NCI-H345 treated with DMSO at 0.1 percent for 48 hours (cell line): ENCODE measurements at regions not wholly inside any gene's neighbourhood (a gene's known extent, or its start where the extent isn't known, plus 50 kb on each side); places are given as distances from the start of the nearest gene placed in this dataset.

Experiments
- DNase-seq: peaks from one replicate; lab custom pipeline; 2025; ENCODE audit not compliant: unreplicated experiment; lab: John Stamatoyannopoulos, UW

- no peak for DNase-seq
Observed at GRCh38 chr12:125355614-125356013, 290.4 kb downstream of the AACS start.

GRCh38 chr12:125356111-125356510, 290.9 kb downstream of the AACS start:
- DNase-seq, result no peak

- DNase-seq, result no peak
Observed at GRCh38 chr12:125357561-125357960, 292.3 kb downstream of the AACS start.

GRCh38 chr12:125360540-125360939, 295.3 kb downstream of the AACS start:
- DNase-seq, result no peak

GRCh38 chr12:125371033-125371432, 305.8 kb downstream of the AACS start:
- no peak for DNase-seq

- DNase-seq, result no peak
Observed at GRCh38 chr12:125372085-125372484, 306.9 kb downstream of the AACS start.

- DNase-seq, result no peak
Observed at GRCh38 chr12:125373375-125373774, 308.1 kb downstream of the AACS start.

GRCh38 chr12:125376422-125376821, 311.2 kb downstream of the AACS start:
- DNase-seq, result no peak

GRCh38 chr12:125377093-125377492, 311.9 kb downstream of the AACS start:
- DNase-seq, result no peak

GRCh38 chr12:125381373-125381772, 316.1 kb downstream of the AACS start:
- no peak for DNase-seq

GRCh38 chr12:125382926-125383325, 317.7 kb downstream of the AACS start:
- no peak for DNase-seq

GRCh38 chr12:125386652-125387051, 321.4 kb downstream of the AACS start:
- no peak for DNase-seq

GRCh38 chr12:125387206-125387605, 322.0 kb downstream of the AACS start:
- no peak for DNase-seq

- no peak for DNase-seq
Observed at GRCh38 chr12:125389061-125389697, 323.9 kb downstream of the AACS start.

GRCh38 chr12:125393569-125393968, 328.3 kb downstream of the AACS start:
- DNase-seq, result no peak

GRCh38 chr12:125395583-125396215, 330.5 kb downstream of the AACS start:
- DNase-seq, result no peak

GRCh38 chr12:125399489-125399888, 334.3 kb downstream of the AACS start:
- no peak for DNase-seq

- peak; percentile 0 for DNase-seq
Observed at GRCh38 chr12:125402874-125403789, 337.9 kb downstream of the AACS start.

GRCh38 chr12:125403843-125404242, 338.6 kb downstream of the AACS start:
- DNase-seq, result no peak

- DNase-seq, result no peak
Observed at GRCh38 chr12:125406131-125406530, 340.9 kb downstream of the AACS start.

GRCh38 chr12:125408718-125409117, 343.5 kb downstream of the AACS start:
- DNase-seq, result no peak

- no peak for DNase-seq
Observed at GRCh38 chr12:125412506-125412905, 347.3 kb downstream of the AACS start.
